ENCODE measurements at regions not wholly inside any gene's neighbourhood (a gene's known extent, or its start where the extent isn't known, plus 50 kb on each side); places are given as distances from the start of the nearest gene placed in this dataset.

- Histone ChIP-seq H4K5ac (ENCODE audit: insufficient read length, low read depth, low read length) (no peak overlapping the region), H2BK120ac (ENCODE audit: low read depth, low read length, poor library complexity, severe bottlenecking) (no peak overlapping the region), H2AK5ac (ENCODE audit: insufficient read length, low read length) (no peak overlapping the region), H2AFZ (ENCODE audit: low read length) (no peak overlapping the region), H4K8ac (replicated peaks; ENCODE audit: insufficient read length, low read depth, low read length) (no peak overlapping the region), H2BK20ac (ENCODE audit: low read depth, low read length, poor library complexity, severe bottlenecking) (no peak overlapping the region), H3K27ac (ENCODE audit: insufficient read length, low read depth, low read length) (no peak overlapping the region), H3K9me3 (ENCODE audit: control insufficient read depth, low read depth, low read length) (no peaks in the 10 kb centered on the region), H3K9ac (ENCODE audit: extremely low read depth, insufficient read length, low read length) (no peak overlapping the region), H3K79me2 (ENCODE audit: insufficient read depth, low read length) (no peaks in the 10 kb centered on the region), H3K27me3 (ENCODE audit: insufficient read depth, low read length) (no peaks in the 10 kb centered on the region), H3K23me2 (ENCODE audit: insufficient read length, low read depth, low read length, poor library complexity, severe bottlenecking) (no peaks in the 10 kb centered on the region), H3K14ac (ENCODE audit: insufficient read depth, low read length) (no peak overlapping the region), H3K4me2 (ENCODE audit: insufficient read depth, insufficient read length, low read length) (no peak overlapping the region), H3K4me1 (ENCODE audit: insufficient read depth, low read length) (no peaks in the 10 kb centered on the region), H3K79me1 (ENCODE audit: insufficient read depth, low read depth, low read length, poor library complexity, severe bottlenecking) (no peaks in the 10 kb centered on the region), H3K4ac (ENCODE audit: low read depth, low read length) (no peak overlapping the region), H3K23ac (ENCODE audit: insufficient read length, low read depth, low read length) (no peak overlapping the region), H4K20me1 (ENCODE audit: control insufficient read depth, insufficient read depth, insufficient read length) (no peaks in the 10 kb centered on the region), H2BK15ac (ENCODE audit: low read depth, low read length) (no peak overlapping the region), H3T11ph (ENCODE audit: low read length) (no peak overlapping the region), H2BK5ac (ENCODE audit: insufficient read length, low read length) (no peak overlapping the region), H2BK12ac (ENCODE audit: insufficient read length, low read depth, low read length) (no peak overlapping the region), H4K91ac (ENCODE audit: insufficient read length, low read depth, low read length) (no peak overlapping the region), H3K56ac (ENCODE audit: insufficient read length, low read depth, low read length) (no peak overlapping the region), H3K18ac (ENCODE audit: insufficient read length, low read depth, low read length) (no peak overlapping the region)
- H3K9me3 Mint-ChIP-seq = no peaks in the 10 kb centered on the region
- H3K27ac Mint-ChIP-seq = no peak overlapping the region
- no CpG with 5 or more reads among the region's 1 CpG for WGBS (ENCODE audit: extremely low coverage, insufficient read length, low lambda C conversion rate)
- no peaks in the 10 kb centered on the region for H3K36me3 Mint-ChIP-seq (ENCODE audit: insufficient read depth in 1 of 3, low read depth in 3 of 3)
- no peak overlapping the region for H3K4me3 Mint-ChIP-seq
- H3K27me3 Mint-ChIP-seq (ENCODE audit: low read depth) = no peaks in the 10 kb centered on the region
- H3K4me1 Mint-ChIP-seq = peaks cover 0 to 5% of the 10 kb centered on the region in 2 experiments; a peak in 1 of 4 replicates
- DNase-seq = no peak
- TF ChIP-seq CTCF (conservative IDR thresholded peaks at IDR 0.05) = no peak
Observed at GRCh38 chr10:4117604-4118003, 332.6 kb upstream of the KLF6 start.
